ENCODE measurements at regions not wholly inside any gene's neighbourhood (a gene's known extent, or its start where the extent isn't known, plus 50 kb on each side); places are given as distances from the start of the nearest gene placed in this dataset.

GRCh38 chr15:27622371-27622770 lies 476.7 kb downstream of the OCA2 start (continued):
- no peak for TF ChIP-seq ZNF433 (tag by site-specific recombination; IDR thresholded peaks at IDR 0.05; ENCODE audit: low read depth)
- no peak for TF ChIP-seq TSHZ1 (tag by site-specific recombination; IDR thresholded peaks at IDR 0.05; ENCODE audit: borderline replicate concordance)
- TF ChIP-seq HIC1 (tag by site-specific recombination; IDR thresholded peaks at IDR 0.05), result no peak
- TF ChIP-seq BCL6B (tag by site-specific recombination; IDR thresholded peaks at IDR 0.05), result no peak
- no peak for TF ChIP-seq ZNF416 (tag by site-specific recombination; IDR thresholded peaks at IDR 0.05)
- TF ChIP-seq ZNF18 (tag by site-specific recombination; IDR thresholded peaks at IDR 0.05), result no peak
- TF ChIP-seq ZIC2 (tag by site-specific recombination; IDR thresholded peaks at IDR 0.05), result no peak
- no peak for TF ChIP-seq ZNF785 (tag by site-specific recombination; IDR thresholded peaks at IDR 0.05)
- TF ChIP-seq GFI1B (tag by site-specific recombination; IDR thresholded peaks at IDR 0.05), result no peak

- Histone ChIP-seq H3K4me1 (ENCODE audit: control insufficient read depth, insufficient read depth, low read length) (no peaks in the 10 kb centered on the region), H3K36me3 (ENCODE audit: control insufficient read depth in 2 of 2, insufficient read depth in 1 of 2, low read length in 2 of 2) (no peaks in the 10 kb centered on the region), H3K27ac (ENCODE audit: extremely low read depth, low read depth, low read length) (no peak overlapping the region), H3K9me3 (ENCODE audit: control insufficient read depth, insufficient read depth, low read depth, low read length) (no peaks in the 10 kb centered on the region), H3K4me3 (ENCODE audit: low read depth, low read length) (no peak overlapping the region)
- TF ChIP-seq ZNF19 (tag by site-specific recombination; IDR thresholded peaks at IDR 0.05; ENCODE audit: low read depth), result no peak
- no peak for TF ChIP-seq ZFP3 (tag by site-specific recombination; IDR thresholded peaks at IDR 0.05; ENCODE audit: low read depth)
- no peak for TF ChIP-seq ZNF658 (tag by site-specific recombination; IDR thresholded peaks at IDR 0.05)
- TF ChIP-seq ZBTB49 (tag by site-specific recombination; IDR thresholded peaks at IDR 0.05; ENCODE audit: low read depth), result no peak
- CTCF ChIA-PET, result no interaction called here
- POLR2A ChIA-PET, result no interaction called here
Observed at GRCh38 chr15:27619204-27619603, 479.9 kb downstream of the OCA2 start.

All from HEK293 (cell line).